Activated CD4-positive, alpha-beta T cell treated with anti-CD3 and anti-CD28 coated beads for 48 hours (primary cell): ENCODE measurements at regions not wholly inside any gene's neighbourhood (a gene's known extent, or its start where the extent isn't known, plus 50 kb on each side); places are given as distances from the start of the nearest gene placed in this dataset.
"Not testable (repeated sequence)": the region's sequence is repeated elsewhere in the genome, so short reads cannot be mapped to it uniquely, and the experiment has no call there.

Experiments used
- DNase-seq: peaks from one replicate; pipeline ENCODE4 v3.0.0-alpha.2; 2020

DNA sequence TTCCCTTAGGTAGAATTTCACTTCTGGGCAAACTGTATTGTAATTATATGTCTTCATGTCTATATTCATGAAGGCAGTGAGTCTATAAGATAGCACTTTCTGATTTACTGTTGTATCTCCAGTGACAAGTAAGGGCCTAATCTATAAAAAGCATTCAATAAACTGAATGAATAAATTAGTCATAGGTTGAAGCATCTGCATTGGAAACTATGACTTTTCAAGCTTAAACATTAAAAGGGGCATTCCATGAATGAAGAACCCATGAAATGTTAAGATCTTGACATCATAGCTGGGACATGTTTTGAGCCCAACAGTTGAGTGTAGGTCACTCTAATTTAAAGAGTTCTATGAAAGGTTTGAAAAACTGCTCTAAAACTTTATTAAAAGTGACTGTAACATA, 159.3 kb upstream of the LCORL start:
- no peak for DNase-seq

GRCh38 chr4:18180122-18180521, 158.6 kb upstream of the LCORL start:
- DNase-seq = no peak

- no peak for DNase-seq
Observed at GRCh38 chr4:18171896-18172295, 150.3 kb upstream of the LCORL start.

DNA sequence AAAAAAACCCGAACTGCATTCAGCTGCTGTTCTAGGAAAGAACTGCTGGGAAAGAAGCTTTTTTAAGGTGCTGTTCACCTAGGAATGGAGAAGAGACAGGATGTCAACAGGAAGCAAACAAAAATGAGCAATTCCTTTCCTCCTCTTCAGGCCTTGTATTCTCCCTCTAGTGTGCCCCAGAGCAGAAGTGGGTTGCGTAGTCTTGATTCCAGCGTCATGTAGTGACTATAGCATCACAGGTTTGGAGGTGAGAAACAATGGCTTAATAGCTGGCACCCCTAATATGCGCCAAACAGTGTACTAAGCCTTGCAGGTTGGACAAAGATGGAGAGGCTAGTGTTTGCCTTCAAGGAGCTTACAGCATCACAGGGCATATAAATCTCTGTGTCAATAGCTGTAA, 146.3 kb upstream of the LCORL start:
- no peak for DNase-seq

DNA sequence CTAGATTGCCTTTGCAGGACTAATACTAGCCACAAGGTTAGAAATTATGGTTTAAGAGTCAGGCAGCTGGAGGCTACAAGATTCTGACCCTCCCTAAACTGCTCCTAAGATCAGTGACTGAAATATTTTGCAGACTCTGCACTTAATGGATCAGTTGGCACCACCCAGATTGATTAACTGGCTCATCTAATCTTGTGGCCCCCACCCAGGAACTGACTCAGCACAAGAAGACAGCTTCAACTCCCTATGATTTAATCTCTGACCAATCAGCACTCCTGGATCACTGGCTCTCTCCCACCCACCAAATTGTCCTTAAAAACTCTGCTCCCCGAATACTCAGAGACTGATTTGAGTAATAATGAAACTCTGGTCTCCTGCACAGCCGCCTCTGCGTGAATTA, 145.4 kb upstream of the LCORL start:
- DNase-seq = no peak

DNA sequence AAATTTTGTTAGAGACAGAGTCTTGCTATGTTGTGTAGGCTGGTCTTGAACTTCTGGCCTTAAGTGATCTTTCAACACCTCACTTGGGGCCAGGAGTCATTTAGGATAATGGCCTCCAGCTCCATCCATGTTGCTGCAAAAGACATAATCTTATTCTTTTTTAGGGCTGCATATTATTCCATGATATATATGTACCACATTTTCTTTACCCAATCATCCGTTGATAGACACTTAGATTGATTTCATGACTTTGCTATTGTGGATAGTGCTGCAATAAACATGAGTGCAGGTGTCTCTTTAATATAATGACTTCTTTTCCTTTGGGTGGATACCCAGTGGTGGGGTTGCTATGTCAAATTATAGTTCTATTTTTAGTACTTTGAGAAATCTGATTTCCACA, 140.9 kb upstream of the LCORL start:
- DNase-seq = no peak

DNA sequence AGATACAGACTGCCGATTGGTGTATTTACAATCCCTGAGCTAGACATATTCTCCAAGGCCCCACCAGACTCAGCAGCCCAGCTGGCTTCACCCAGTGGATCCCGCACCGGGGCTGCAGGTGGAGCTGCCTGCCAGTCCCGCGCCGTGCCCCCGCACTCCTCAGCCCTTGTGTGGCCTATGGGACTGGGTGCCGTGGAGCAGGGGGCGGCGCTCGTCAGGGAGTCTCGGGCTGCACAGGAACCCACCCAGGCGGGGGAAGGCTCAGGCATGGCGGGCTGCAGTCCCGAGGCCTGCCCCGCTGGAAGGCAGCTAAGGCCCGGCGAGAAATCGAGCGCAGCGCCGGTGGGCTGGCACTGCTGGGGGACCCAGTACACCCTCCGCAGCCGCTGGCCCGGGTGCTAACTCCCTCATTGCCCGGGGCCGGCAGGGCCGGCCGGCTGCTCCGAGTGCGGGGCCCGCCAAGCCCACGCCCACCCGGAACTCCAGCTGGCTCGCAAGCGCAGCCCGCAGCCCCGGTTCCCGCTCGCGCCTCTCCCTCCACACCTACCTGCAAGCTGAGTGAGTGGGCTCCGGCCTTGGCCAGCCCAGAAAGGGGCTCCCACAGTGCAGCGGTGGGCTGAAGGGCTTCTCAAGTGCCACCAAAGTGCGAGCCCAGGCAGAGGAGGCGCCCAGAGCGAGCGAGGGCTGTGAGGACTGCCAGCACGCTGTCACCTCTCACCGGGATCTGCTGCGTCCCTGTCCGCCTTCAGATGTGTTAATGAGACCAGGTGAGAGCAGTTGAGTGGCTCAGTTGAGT, 137.8 kb upstream of the LCORL start:
- not testable (repeated sequence) for DNase-seq

DNA sequence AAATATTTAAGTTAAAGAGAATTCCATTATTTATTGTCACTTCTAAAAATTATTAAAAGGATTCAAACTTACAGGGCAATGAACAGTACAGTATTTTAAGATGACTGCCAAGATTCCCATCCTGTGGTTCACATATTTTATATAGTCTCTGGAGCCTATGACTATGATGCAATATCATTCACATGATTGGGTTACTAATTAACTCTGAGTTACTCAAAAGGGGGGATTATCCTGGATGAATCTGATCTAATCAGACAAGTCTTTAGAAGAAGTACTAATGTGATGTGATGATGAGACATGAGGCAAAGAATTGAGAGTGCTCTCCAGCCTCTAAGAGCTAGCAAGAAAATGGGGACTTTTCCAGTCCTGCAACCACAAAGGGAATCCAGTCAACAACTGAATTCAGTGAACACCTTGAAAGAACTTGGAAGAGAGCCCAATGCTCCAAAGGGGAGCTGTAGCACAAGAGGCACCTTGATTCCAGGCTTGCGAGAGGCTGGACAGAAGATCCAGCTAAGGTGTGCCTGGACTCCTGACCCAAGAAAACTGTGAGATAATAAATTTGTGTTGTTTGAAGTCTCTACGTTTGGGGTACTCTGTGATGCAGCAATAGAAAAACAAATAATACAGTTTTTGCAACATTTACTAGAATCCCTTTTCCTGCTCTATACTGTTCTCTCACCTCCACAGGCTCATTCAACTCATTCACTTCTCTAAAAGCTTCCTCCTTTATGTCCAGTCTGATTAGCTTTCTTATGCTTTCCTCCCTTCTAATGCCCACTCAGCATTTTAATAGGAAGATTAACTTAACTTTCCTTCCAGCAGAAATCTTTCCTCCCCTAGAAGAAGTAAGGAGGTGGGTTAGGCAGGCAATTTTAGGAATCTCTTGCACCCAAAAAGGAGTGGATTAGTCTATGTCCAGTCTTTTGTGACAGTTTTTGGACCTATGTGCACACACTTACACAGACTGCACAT, 133.8 kb upstream of the LCORL start:
- no peak for DNase-seq

- DNase-seq = no peak
Observed at GRCh38 chr4:18138076-18138665, 116.6 kb upstream of the LCORL start.

GRCh38 chr4:18134111-18134510, 112.6 kb upstream of the LCORL start:
- DNase-seq = no peak

GRCh38 chr4:18130256-18130655, 108.7 kb upstream of the LCORL start:
- no peak for DNase-seq

- DNase-seq = no peak
Observed at GRCh38 chr4:18128241-18128640, 106.7 kb upstream of the LCORL start.

GRCh38 chr4:18127030-18127429, 105.5 kb upstream of the LCORL start:
- no peak for DNase-seq

GRCh38 chr4:18113710-18114331, 92.3 kb upstream of the LCORL start:
- no peak for DNase-seq

DNA sequence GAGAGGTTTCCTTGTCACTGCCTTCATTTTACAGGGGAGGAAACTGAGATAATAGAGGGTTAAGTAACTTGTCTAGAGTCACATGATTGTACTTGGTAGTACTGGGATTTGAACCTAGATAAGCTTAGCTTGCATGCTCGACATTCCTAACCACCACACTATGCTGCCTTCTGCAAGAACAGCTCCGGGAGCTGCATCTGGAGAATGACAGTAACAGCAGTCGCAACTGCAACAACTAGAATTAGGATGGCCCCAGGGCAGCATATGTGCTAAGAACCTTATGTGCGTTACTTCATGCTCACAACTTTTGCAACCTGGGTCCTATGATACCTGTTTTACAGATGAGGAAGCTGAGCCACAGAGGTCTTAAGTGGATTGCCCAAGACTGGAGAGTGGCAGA, 89.5 kb upstream of the LCORL start:
- DNase-seq = no peak

- no peak for DNase-seq
Observed at GRCh38 chr4:18110099-18110498, 88.5 kb upstream of the LCORL start.

GRCh38 chr4:18109676-18110075, 88.1 kb upstream of the LCORL start:
- DNase-seq = no peak

- DNase-seq = not testable (repeated sequence)
Observed at GRCh38 chr4:18107848-18108528, 86.4 kb upstream of the LCORL start.

DNA sequence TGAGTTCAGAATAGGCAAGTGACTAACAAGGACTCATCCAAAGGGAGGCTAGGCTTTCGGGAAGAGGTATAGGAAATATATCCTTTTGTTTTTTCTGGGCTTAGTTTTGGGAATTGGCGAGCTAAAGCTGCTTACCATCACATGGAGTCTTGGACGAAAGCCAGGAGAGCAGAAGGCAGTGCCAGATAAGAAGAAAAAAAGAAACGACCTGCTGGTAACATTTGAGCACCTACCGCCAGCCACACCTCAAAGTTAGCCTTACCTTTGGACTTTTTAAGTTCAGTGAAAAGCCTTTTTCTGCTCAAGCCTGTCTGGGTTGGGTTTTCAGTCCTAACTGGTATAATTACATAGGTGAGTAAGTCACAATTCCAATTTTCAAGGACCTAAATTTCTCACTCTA, 85.1 kb upstream of the LCORL start:
- DNase-seq = no peak

GRCh38 chr4:18105030-18106011, 83.8 kb upstream of the LCORL start:
- DNase-seq = no peak
